PFSK-1 (cell line): ENCODE measurements at regions not wholly inside any gene's neighbourhood (a gene's known extent, or its start where the extent isn't known, plus 50 kb on each side); places are given as distances from the start of the nearest gene placed in this dataset.

Source experiments
- FOXP2 ChIP-seq: optimal IDR thresholded peaks from 2 replicates; pipeline ENCODE3; 2011; ENCODE audit warnings: borderline replicate concordance, control low read depth, inconsistent platforms; ENCODE audit not compliant: insufficient read depth; ENCODE audit errors: extremely low read length, extremely low read depth
- POLR2AphosphoS5 ChIP-seq: IDR thresholded peaks from 2 replicates; pipeline ENCODE4 v1.6.1; 2012; ENCODE audit warnings: low read depth, mild to moderate bottlenecking, control low read depth, low read length, moderate library complexity
- TF ChIP-seq, protein P1 (sequence below), 2 experiments: IDR thresholded peaks; 2 replicates each; pipeline versions ENCODE4 v1.6.1 to v1.8.0; 2011 to 2012; ENCODE audit warnings: low read depth in 2 of 2, low read length in 2 of 2, control low read depth in 1 of 2, inconsistent platforms in 1 of 2, mild to moderate bottlenecking in 1 of 2, moderate library complexity in 1 of 2; ENCODE audit not compliant: insufficient read depth in 1 of 2

- TF ChIP-seq, protein P1, sequence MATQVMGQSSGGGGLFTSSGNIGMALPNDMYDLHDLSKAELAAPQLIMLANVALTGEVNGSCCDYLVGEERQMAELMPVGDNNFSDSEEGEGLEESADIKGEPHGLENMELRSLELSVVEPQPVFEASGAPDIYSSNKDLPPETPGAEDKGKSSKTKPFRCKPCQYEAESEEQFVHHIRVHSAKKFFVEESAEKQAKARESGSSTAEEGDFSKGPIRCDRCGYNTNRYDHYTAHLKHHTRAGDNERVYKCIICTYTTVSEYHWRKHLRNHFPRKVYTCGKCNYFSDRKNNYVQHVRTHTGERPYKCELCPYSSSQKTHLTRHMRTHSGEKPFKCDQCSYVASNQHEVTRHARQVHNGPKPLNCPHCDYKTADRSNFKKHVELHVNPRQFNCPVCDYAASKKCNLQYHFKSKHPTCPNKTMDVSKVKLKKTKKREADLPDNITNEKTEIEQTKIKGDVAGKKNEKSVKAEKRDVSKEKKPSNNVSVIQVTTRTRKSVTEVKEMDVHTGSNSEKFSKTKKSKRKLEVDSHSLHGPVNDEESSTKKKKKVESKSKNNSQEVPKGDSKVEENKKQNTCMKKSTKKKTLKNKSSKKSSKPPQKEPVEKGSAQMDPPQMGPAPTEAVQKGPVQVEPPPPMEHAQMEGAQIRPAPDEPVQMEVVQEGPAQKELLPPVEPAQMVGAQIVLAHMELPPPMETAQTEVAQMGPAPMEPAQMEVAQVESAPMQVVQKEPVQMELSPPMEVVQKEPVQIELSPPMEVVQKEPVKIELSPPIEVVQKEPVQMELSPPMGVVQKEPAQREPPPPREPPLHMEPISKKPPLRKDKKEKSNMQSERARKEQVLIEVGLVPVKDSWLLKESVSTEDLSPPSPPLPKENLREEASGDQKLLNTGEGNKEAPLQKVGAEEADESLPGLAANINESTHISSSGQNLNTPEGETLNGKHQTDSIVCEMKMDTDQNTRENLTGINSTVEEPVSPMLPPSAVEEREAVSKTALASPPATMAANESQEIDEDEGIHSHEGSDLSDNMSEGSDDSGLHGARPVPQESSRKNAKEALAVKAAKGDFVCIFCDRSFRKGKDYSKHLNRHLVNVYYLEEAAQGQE (IDR thresholded peaks at IDR 0.05; ENCODE audit: insufficient read depth in 1 of 2, low read depth in 2 of 2, low read length in 2 of 2), result no peak
- TF ChIP-seq FOXP2 (no peak), POLR2AphosphoS5 (no peak)
Observed at GRCh38 chr12:105454688-105455087, 124.2 kb downstream of the C12orf75 start.
